VCaP (cell line): ENCODE measurements at regions not wholly inside any gene's neighbourhood (a gene's known extent, or its start where the extent isn't known, plus 50 kb on each side); places are given as distances from the start of the nearest gene placed in this dataset.

Source experiments
- H3K27ac ChIP-seq: fragments of 450-650 bp; 2 replicates; pipeline ENCODE4 v1.5.1; 2017
- TF ChIP-seq, protein P1 (sequence below): fragments of 450-650 bp; conservative IDR thresholded peaks from 2 replicates; pipeline ENCODE4 v1.5.1; 2017; ENCODE audit warnings: mild to moderate bottlenecking, moderate library complexity

- TF ChIP-seq, protein P1, sequence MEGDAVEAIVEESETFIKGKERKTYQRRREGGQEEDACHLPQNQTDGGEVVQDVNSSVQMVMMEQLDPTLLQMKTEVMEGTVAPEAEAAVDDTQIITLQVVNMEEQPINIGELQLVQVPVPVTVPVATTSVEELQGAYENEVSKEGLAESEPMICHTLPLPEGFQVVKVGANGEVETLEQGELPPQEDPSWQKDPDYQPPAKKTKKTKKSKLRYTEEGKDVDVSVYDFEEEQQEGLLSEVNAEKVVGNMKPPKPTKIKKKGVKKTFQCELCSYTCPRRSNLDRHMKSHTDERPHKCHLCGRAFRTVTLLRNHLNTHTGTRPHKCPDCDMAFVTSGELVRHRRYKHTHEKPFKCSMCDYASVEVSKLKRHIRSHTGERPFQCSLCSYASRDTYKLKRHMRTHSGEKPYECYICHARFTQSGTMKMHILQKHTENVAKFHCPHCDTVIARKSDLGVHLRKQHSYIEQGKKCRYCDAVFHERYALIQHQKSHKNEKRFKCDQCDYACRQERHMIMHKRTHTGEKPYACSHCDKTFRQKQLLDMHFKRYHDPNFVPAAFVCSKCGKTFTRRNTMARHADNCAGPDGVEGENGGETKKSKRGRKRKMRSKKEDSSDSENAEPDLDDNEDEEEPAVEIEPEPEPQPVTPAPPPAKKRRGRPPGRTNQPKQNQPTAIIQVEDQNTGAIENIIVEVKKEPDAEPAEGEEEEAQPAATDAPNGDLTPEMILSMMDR: no peak
- H3K27ac ChIP-seq: no peak overlapping the region
Measured at GRCh38 chr9:134982311-134982710, 64.6 kb upstream of the FCN1 start.

DNA sequence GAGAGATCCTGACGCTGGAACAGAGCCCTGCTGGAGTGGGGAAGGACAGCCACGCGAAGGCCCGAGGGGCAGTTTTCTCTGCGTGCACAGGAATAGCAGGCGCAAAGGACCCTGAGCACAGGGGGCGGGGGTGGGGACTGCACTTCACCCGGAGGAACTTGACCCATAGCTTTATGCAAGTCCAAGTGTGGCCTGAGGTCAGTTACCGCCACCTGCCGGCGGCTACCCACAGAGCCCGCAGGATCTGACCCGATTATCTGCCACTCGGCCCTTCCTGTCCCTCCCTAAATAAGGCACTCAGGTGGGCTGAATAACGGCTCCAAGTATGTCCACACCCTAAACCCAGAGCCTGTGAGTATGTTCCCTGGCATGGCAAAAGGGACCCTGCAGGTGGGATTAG lies 65.4 kb upstream of the FCN1 start:
- TF ChIP-seq, protein P1: peak; percentile 97
- H3K27ac ChIP-seq: no peak overlapping the region

GRCh38 chr9:134983506-134984371 lies 66.0 kb upstream of the FCN1 start:
- no peak overlapping the region for H3K27ac ChIP-seq

GRCh38 chr9:134984372-134985265 lies 66.9 kb upstream of the FCN1 start:
- TF ChIP-seq, protein P1: no peak

More at GRCh38 chr9:134983506-134984371, 66.0 kb upstream of the FCN1 start:
- TF ChIP-seq, protein P1: no peak

DNA sequence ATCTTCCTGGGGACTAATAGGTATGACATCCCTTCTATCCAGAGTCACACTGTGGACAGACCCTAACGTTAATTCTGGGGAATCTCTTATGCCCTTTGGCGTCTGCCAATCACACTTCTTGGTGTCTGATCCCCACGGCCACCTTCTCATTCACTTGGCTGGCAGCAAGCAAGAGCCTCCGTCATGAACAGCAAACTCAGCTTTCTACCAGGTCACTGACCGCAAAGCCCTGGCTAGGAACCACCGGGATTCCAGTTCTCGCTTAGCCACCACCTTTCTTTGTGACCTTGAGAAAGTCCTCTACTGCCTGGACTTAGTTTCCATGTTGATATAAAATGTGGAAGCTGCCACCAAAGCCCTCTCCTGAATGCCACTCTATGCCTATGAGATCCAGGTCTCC lies 67.7 kb upstream of the FCN1 start:
- no peak overlapping the region for H3K27ac ChIP-seq
- TF ChIP-seq, protein P1: no peak

More at GRCh38 chr9:134984372-134985265, 66.9 kb upstream of the FCN1 start:
- no peak overlapping the region for H3K27ac ChIP-seq

GRCh38 chr9:134986957-134987356 lies 69.2 kb upstream of the FCN1 start:
- TF ChIP-seq, protein P1: no peak
- H3K27ac ChIP-seq: no peak overlapping the region

- TF ChIP-seq, protein P1: no peak
- no peak overlapping the region for H3K27ac ChIP-seq
Measured at GRCh38 chr9:134987376-134987775, 69.7 kb upstream of the FCN1 start.
